Caco-2 (cell line): ENCODE measurements at regions not wholly inside any gene's neighbourhood (a gene's known extent, or its start where the extent isn't known, plus 50 kb on each side); places are given as distances from the start of the nearest gene placed in this dataset.

Source experiments
- BruUV-seq: library from RNA; stranded (reverse); fragments of 400-500 nt; replicated peaks from 2 replicates; lab custom pipeline; 2021; lab: Mats Ljungman, UMichigan
- CTCF ChIA-PET: fragments of 300-600 bp; sonication (Branson Sonifier 250); formaldehyde crosslinking; loops from one replicate; lab custom pipeline; 2022; ENCODE audit warnings: antibody characterized with exemption; lab: Charles Lee
- POLR2A ChIA-PET: fragments of 300-600 bp; sonication (Branson Sonifier 250); formaldehyde crosslinking; loops from one replicate; lab custom pipeline; 2022; ENCODE audit warnings: antibody characterized with exemption; lab: Charles Lee
- DNase-seq, 2 experiments: peaks; one replicate each; pipeline versions ENCODE4 v3.0.0 to v3.0.0-alpha.2; 2020 to 2022
- H3K27me3 ChIP-seq: replicated peaks from 2 replicates; pipeline ENCODE4 v1.6.0; 2011; ENCODE audit warnings: low read length; ENCODE audit not compliant: control insufficient read depth, insufficient read depth
- H3K36me3 ChIP-seq: 2 replicates; pipeline ENCODE4 v1.5.1; 2011; ENCODE audit warnings: low read length; ENCODE audit not compliant: control insufficient read depth, insufficient read depth
- H3K4me1 ChIP-seq: fragments of 250-450 bp; sonication (Bioruptor Pico); 2 replicates; pipeline ENCODE4 v1.5.1; 2020; ENCODE audit warnings: mild to moderate bottlenecking
- H3K4me3 ChIP-seq: 2 replicates; pipeline ENCODE4 v1.5.1; 2011; ENCODE audit warnings: low read depth, mild to moderate bottlenecking, control low read depth, low read length
- H3K9me3 ChIP-seq: fragments of 250-450 bp; sonication (Bioruptor Pico); 2 replicates; pipeline ENCODE4 v1.5.1; 2020; ENCODE audit warnings: mild to moderate bottlenecking, moderate library complexity
- H3K27ac Mint-ChIP-seq: one replicate; pipeline ENCODE4 v1.8.0; 2022; ENCODE audit warnings: mixed read lengths; ENCODE audit not compliant: unreplicated experiment
- H3K27me3 Mint-ChIP-seq: one replicate; pipeline ENCODE4 v1.8.0; 2022; ENCODE audit warnings: mixed read lengths; ENCODE audit not compliant: insufficient read depth, unreplicated experiment
- H3K36me3 Mint-ChIP-seq: one replicate; pipeline ENCODE4 v1.8.0; 2022; ENCODE audit warnings: mild to moderate bottlenecking, mixed read lengths; ENCODE audit not compliant: insufficient read depth, unreplicated experiment
- H3K4me1 Mint-ChIP-seq: one replicate; pipeline ENCODE4 v1.8.0; 2022; ENCODE audit warnings: low read depth, mixed read lengths; ENCODE audit not compliant: unreplicated experiment
- H3K4me3 Mint-ChIP-seq: one replicate; pipeline ENCODE4 v1.8.0; 2022; ENCODE audit warnings: mild to moderate bottlenecking, moderate library complexity, mixed read lengths; ENCODE audit not compliant: unreplicated experiment
- H3K9me3 Mint-ChIP-seq: one replicate; pipeline ENCODE4 v1.8.0; 2022; ENCODE audit warnings: mixed read lengths; ENCODE audit not compliant: unreplicated experiment
- CTCF ChIP-seq, 2 experiments: fragments of 200-600 bp in 1 of 2; IDR thresholded peaks; 1 replicate in 1 of 2; 2 replicates in 1 of 2; pipeline versions ENCODE4 v1.5.1 to v1.8.0; 2011 to 2022; ENCODE audit warnings: antibody characterized with exemption in 1 of 2, control low read depth in 1 of 2, inconsistent platforms in 1 of 2, low read depth in 1 of 2, low read length in 1 of 2, mild to moderate bottlenecking in 1 of 2, moderate library complexity in 1 of 2; ENCODE audit not compliant: insufficient read depth in 1 of 2, severe bottlenecking in 1 of 2, unreplicated experiment in 1 of 2
- intact Hi-C: fragments of 100-400 bp; cut with micrococcal nuclease; formaldehyde crosslinking; loops from one replicate; pipeline ENCODE4 v1.10.0; 2022; ENCODE audit not compliant: unreplicated experiment

GRCh38 chr4:175190654-175191053 is 272.5 kb downstream of the ADAM29 start:
- intact Hi-C loops = no loop called here
- Histone ChIP-seq H3K4me1 (0 out of 2 replicates have a peak, but pooled peaks cover under 1% of the 10 kb centered on the region), H3K36me3 (no peaks in the 10 kb centered on the region), H3K27me3 (no peaks in the 10 kb centered on the region), H3K4me3 (no peak overlapping the region), H3K9me3 (no peaks in the 10 kb centered on the region)
- TF ChIP-seq CTCF (IDR thresholded peaks at IDR 0.05; ENCODE audit: insufficient read depth in 1 of 2, low read depth in 1 of 2, low read length in 1 of 2, severe bottlenecking in 1 of 2, unreplicated experiment in 1 of 2) = no peak
- BruUV-seq = no TSS peak
- DNase-seq = no peak
- Mint-ChIP-seq H3K9me3 (no peaks in the 10 kb centered on the region), H3K4me3 (no peak overlapping the region), H3K36me3 (no peaks in the 10 kb centered on the region), H3K4me1 (peaks cover 9% of the 10 kb centered on the region), H3K27ac (no peak overlapping the region), H3K27me3 (no peaks in the 10 kb centered on the region)
- ChIA-PET CTCF (no interaction called here), POLR2A (no interaction called here)

GRCh38 chr4:175198056-175198455 is 279.9 kb downstream of the ADAM29 start:
- intact Hi-C loops = no loop called here
- POLR2A ChIA-PET = no interaction called here

GRCh38 chr4:175215208-175215607 is 297.1 kb downstream of the ADAM29 start:
- Mint-ChIP-seq H3K27ac (no peak overlapping the region), H3K9me3 (peaks cover 22% of the 10 kb centered on the region), H3K27me3 (no peaks in the 10 kb centered on the region), H3K36me3 (no peaks in the 10 kb centered on the region), H3K4me3 (no peak overlapping the region), H3K4me1 (no peaks in the 10 kb centered on the region)
- Histone ChIP-seq H3K4me1 (peaks cover 5% of the 10 kb centered on the region; the same call in 1 of the 2 replicates), H3K27me3 (no peaks in the 10 kb centered on the region), H3K4me3 (no peak overlapping the region), H3K36me3 (no peaks in the 10 kb centered on the region), H3K9me3 (peaks cover 6% of the 10 kb centered on the region; the same call in 1 of the 2 replicates)
- ChIA-PET POLR2A (no interaction called here), CTCF (no interaction called here)
- intact Hi-C loops = no loop called here
- no TSS peak for BruUV-seq
- no peak for DNase-seq
- no peak for TF ChIP-seq CTCF (IDR thresholded peaks at IDR 0.05; ENCODE audit: insufficient read depth in 1 of 2, low read depth in 1 of 2, low read length in 1 of 2, severe bottlenecking in 1 of 2, unreplicated experiment in 1 of 2)

More at GRCh38 chr4:175198056-175198455, 279.9 kb downstream of the ADAM29 start:
- no TSS peak for BruUV-seq
- Histone ChIP-seq H3K27me3 (no peaks in the 10 kb centered on the region), H3K4me1 (peaks cover 9% of the 10 kb centered on the region; the same call in 1 of the 2 replicates), H3K4me3 (no peak overlapping the region), H3K9me3 (no peaks in the 10 kb centered on the region), H3K36me3 (no peaks in the 10 kb centered on the region)
- no peaks in the 10 kb centered on the region for H3K36me3 Mint-ChIP-seq
- no peak overlapping the region for H3K27ac Mint-ChIP-seq
- H3K4me3 Mint-ChIP-seq = no peak overlapping the region
- CTCF ChIA-PET = no interaction called here
- no peak for TF ChIP-seq CTCF (IDR thresholded peaks at IDR 0.05; ENCODE audit: insufficient read depth in 1 of 2, low read depth in 1 of 2, low read length in 1 of 2, severe bottlenecking in 1 of 2, unreplicated experiment in 1 of 2)
- DNase-seq = no peak
- H3K4me1 Mint-ChIP-seq = peaks cover 9% of the 10 kb centered on the region
- H3K27me3 Mint-ChIP-seq = no peaks in the 10 kb centered on the region
- H3K9me3 Mint-ChIP-seq = no peaks in the 10 kb centered on the region
